ENCODE measurements at regions not wholly inside any gene's neighbourhood (a gene's known extent, or its start where the extent isn't known, plus 50 kb on each side); places are given as distances from the start of the nearest gene placed in this dataset.

DNA sequence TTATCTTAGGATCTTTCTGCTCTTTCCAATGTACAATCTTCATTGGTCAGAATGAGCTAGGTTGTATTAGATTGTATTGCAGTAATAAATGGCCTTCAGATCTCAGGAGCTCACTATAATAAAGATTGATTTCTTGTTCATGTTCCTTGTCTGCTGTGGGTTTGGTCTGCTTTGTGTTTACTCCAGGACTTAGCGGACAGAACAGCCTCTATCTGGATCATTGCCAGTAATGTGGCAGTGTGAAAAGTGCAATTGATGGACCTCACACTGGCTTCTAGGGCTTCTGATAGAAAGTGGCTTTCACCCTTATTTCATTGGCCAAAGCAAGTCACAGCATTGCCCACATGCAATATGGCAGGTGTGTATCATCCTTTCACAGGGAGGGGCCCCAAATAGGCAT is 81.2 kb downstream of the BTG1 start:
- WGBS = 14% methylated on average over 1 of the region's 1 CpG
- Histone ChIP-seq H3K27ac (ENCODE audit: low read depth in 1 of 2, low read length in 2 of 2) (peak overlapping the region; percentile 26 to 81), H3K4me3 (ENCODE audit: low read depth in 1 of 3, low read length in 3 of 3) (peak overlapping the region in 2 of 3 donors; percentile 3 to 38), H3K4me1 (ENCODE audit: control insufficient read depth in 4 of 4, insufficient read depth in 4 of 4, low read length in 3 of 4) (peaks cover 7 to 29% (median 27%) of the 10 kb centered on the region in 4 donors), H3K9ac (ENCODE audit: low read depth in 1 of 2, low read length in 2 of 2) (peak overlapping the region in 1 of 2 donors; percentile 31), H3K27me3 (ENCODE audit: control insufficient read depth in 4 of 4, insufficient read depth in 4 of 4, low read length in 3 of 4) (no peaks in the 10 kb centered on the region), H3K9me3 (ENCODE audit: control insufficient read depth in 4 of 4, low read length in 3 of 4) (no peaks in the 10 kb centered on the region), H3K36me3 (ENCODE audit: control insufficient read depth in 4 of 4, insufficient read depth in 3 of 4, low read depth in 1 of 4, low read length in 3 of 4) (no peaks in the 10 kb centered on the region)
- no peak for DNase-seq (ENCODE audit: low spot score)
- TF ChIP-seq YY1 (IDR thresholded peaks at IDR 0.05) (no peak), RAD21 (IDR thresholded peaks at IDR 0.05) (peak in 1 of 2 donors; percentile 38), HNF4A (conservative IDR thresholded peaks at IDR 0.05) (peak in 1 of 2 donors; percentile 7)

DNA sequence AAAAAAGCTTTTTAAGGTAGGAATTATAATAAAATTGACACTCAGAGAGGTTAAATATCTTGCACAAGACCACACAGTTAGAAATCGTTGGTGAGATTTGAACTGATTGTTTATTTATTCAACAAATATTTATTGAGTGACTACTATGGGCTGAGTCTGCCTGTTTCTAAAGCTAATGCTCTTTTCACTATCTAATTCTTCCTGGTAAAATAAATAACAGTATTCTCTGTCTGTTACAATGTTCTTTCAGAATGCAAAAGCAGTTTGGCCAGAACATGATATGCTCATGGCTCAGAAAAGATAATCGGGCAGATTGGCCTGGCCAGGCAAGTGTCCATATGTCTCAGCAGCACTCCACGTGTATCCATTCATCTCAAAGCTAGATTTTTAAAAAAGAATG is 82.0 kb downstream of the BTG1 start:
- H3K27me3 ChIP-seq (ENCODE audit: control insufficient read depth in 4 of 4, insufficient read depth in 4 of 4, low read length in 3 of 4) = no peaks in the 10 kb centered on the region
- H3K27ac ChIP-seq (ENCODE audit: low read depth in 1 of 2, low read length in 2 of 2) = peak overlapping the region; percentile 71 to 81
- 28% methylated on average over 3 of the region's 3 CpGs for whole genome bisulfite sequencing
- H3K9me3 ChIP-seq (ENCODE audit: control insufficient read depth in 4 of 4, low read length in 3 of 4) = no peaks in the 10 kb centered on the region
- H3K4me1 ChIP-seq (ENCODE audit: control insufficient read depth in 4 of 4, insufficient read depth in 4 of 4, low read length in 3 of 4) = peaks cover 5 to 26% (median 24%) of the 10 kb centered on the region in 4 donors
- H3K4me3 ChIP-seq (ENCODE audit: low read depth in 1 of 3, low read length in 3 of 3) = no peak overlapping the region
- peak overlapping the region in 1 of 2 donors; percentile 17 for H3K9ac ChIP-seq (ENCODE audit: low read depth in 1 of 2, low read length in 2 of 2)
- DNase-seq (ENCODE audit: low spot score) = no peak
- TF ChIP-seq NR2F2 (IDR thresholded peaks at IDR 0.05) (no peak), TAF1 (conservative IDR thresholded peaks at IDR 0.05) (no peak), SP1 (IDR thresholded peaks at IDR 0.05) (peak; percentile 30), FOXA1 (IDR thresholded peaks at IDR 0.05) (peak; percentile 28), HNF4G (IDR thresholded peaks at IDR 0.05) (peak; percentile 6), GABPA (IDR thresholded peaks at IDR 0.05 in 1 of 2, conservative IDR thresholded peaks at IDR 0.05 in 1 of 2) (no peak), JUND (IDR thresholded peaks at IDR 0.05) (peak in 1 of 2 donors; percentile 47), EGR1 (IDR thresholded peaks at IDR 0.05; ENCODE audit: low read depth in 2 of 2) (no peak), RXRA (IDR thresholded peaks at IDR 0.05) (peak; percentile 33 to 69), HNF4A (conservative IDR thresholded peaks at IDR 0.05) (peak; percentile 27 to 61), YY1 (IDR thresholded peaks at IDR 0.05) (peak; percentile 13), RAD21 (IDR thresholded peaks at IDR 0.05) (peak; percentile 30 to 51), FOXA2 (IDR thresholded peaks at IDR 0.05) (peak; percentile 67)
- TF ChIP-seq, protein P1, sequence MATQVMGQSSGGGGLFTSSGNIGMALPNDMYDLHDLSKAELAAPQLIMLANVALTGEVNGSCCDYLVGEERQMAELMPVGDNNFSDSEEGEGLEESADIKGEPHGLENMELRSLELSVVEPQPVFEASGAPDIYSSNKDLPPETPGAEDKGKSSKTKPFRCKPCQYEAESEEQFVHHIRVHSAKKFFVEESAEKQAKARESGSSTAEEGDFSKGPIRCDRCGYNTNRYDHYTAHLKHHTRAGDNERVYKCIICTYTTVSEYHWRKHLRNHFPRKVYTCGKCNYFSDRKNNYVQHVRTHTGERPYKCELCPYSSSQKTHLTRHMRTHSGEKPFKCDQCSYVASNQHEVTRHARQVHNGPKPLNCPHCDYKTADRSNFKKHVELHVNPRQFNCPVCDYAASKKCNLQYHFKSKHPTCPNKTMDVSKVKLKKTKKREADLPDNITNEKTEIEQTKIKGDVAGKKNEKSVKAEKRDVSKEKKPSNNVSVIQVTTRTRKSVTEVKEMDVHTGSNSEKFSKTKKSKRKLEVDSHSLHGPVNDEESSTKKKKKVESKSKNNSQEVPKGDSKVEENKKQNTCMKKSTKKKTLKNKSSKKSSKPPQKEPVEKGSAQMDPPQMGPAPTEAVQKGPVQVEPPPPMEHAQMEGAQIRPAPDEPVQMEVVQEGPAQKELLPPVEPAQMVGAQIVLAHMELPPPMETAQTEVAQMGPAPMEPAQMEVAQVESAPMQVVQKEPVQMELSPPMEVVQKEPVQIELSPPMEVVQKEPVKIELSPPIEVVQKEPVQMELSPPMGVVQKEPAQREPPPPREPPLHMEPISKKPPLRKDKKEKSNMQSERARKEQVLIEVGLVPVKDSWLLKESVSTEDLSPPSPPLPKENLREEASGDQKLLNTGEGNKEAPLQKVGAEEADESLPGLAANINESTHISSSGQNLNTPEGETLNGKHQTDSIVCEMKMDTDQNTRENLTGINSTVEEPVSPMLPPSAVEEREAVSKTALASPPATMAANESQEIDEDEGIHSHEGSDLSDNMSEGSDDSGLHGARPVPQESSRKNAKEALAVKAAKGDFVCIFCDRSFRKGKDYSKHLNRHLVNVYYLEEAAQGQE (IDR thresholded peaks at IDR 0.05) = no peak
- TF ChIP-seq, protein P2, sequence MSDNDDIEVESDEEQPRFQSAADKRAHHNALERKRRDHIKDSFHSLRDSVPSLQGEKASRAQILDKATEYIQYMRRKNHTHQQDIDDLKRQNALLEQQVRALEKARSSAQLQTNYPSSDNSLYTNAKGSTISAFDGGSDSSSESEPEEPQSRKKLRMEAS (IDR thresholded peaks at IDR 0.05) = peak; percentile 46
- TF ChIP-seq, protein P3, sequence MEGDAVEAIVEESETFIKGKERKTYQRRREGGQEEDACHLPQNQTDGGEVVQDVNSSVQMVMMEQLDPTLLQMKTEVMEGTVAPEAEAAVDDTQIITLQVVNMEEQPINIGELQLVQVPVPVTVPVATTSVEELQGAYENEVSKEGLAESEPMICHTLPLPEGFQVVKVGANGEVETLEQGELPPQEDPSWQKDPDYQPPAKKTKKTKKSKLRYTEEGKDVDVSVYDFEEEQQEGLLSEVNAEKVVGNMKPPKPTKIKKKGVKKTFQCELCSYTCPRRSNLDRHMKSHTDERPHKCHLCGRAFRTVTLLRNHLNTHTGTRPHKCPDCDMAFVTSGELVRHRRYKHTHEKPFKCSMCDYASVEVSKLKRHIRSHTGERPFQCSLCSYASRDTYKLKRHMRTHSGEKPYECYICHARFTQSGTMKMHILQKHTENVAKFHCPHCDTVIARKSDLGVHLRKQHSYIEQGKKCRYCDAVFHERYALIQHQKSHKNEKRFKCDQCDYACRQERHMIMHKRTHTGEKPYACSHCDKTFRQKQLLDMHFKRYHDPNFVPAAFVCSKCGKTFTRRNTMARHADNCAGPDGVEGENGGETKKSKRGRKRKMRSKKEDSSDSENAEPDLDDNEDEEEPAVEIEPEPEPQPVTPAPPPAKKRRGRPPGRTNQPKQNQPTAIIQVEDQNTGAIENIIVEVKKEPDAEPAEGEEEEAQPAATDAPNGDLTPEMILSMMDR (IDR thresholded peaks at IDR 0.05; ENCODE audit: low read depth, low read length, missing input control) = no peak
- TF ChIP-seq, protein P4, sequence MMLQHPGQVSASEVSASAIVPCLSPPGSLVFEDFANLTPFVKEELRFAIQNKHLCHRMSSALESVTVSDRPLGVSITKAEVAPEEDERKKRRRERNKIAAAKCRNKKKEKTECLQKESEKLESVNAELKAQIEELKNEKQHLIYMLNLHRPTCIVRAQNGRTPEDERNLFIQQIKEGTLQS (IDR thresholded peaks at IDR 0.05) = no peak
- TF ChIP-seq, protein P5, sequence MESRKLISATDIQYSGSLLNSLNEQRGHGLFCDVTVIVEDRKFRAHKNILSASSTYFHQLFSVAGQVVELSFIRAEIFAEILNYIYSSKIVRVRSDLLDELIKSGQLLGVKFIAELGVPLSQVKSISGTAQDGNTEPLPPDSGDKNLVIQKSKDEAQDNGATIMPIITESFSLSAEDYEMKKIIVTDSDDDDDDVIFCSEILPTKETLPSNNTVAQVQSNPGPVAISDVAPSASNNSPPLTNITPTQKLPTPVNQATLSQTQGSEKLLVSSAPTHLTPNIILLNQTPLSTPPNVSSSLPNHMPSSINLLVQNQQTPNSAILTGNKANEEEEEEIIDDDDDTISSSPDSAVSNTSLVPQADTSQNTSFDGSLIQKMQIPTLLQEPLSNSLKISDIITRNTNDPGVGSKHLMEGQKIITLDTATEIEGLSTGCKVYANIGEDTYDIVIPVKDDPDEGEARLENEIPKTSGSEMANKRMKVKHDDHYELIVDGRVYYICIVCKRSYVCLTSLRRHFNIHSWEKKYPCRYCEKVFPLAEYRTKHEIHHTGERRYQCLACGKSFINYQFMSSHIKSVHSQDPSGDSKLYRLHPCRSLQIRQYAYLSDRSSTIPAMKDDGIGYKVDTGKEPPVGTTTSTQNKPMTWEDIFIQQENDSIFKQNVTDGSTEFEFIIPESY (IDR thresholded peaks at IDR 0.05) = peak; percentile 44
- no peaks in the 10 kb centered on the region for H3K36me3 ChIP-seq (ENCODE audit: control insufficient read depth in 4 of 4, insufficient read depth in 3 of 4, low read depth in 1 of 4, low read length in 3 of 4)

All from liver (tissue), 8 donors.